MCF 10A (cell line): ENCODE measurements at regions not wholly inside any gene's neighbourhood (a gene's known extent, or its start where the extent isn't known, plus 50 kb on each side); places are given as distances from the start of the nearest gene placed in this dataset.
"Not testable (repeated sequence)": the region's sequence is repeated elsewhere in the genome, so short reads cannot be mapped to it uniquely, and the experiment has no call there.

Source experiments
- BruUV-seq: library from RNA; stranded (reverse); fragments of 400-500 nt; replicated peaks from 2 replicates; lab custom pipeline; 2021; lab: Mats Ljungman, UMichigan
- CTCF ChIA-PET: fragments of 300-600 bp; sonication (Branson Sonifier 250); formaldehyde crosslinking; extraction: SDS; loops from one replicate; lab custom pipeline; 2021; ENCODE audit warnings: antibody characterized with exemption, inconsistent platforms; lab: Yijun Ruan, JAX
- POLR2A ChIA-PET: fragments of 300-600, 350-650 bp; sonication (Branson Sonifier 250); formaldehyde crosslinking; extraction: SDS; loops from one replicate; lab custom pipeline; 2020; ENCODE audit warnings: antibody characterized with exemption, inconsistent platforms; lab: Yijun Ruan, JAX
- DNase-seq: peaks from one replicate; pipeline ENCODE4 v3.0.0-alpha.2; 2018; ENCODE audit not compliant: unreplicated experiment
- H3K27ac Mint-ChIP-seq: one replicate; pipeline ENCODE4 v1.8.0; 2022; ENCODE audit warnings: mild to moderate bottlenecking, low read depth, mixed read lengths; ENCODE audit not compliant: unreplicated experiment
- H3K27me3 Mint-ChIP-seq: one replicate; pipeline ENCODE4 v1.8.0; 2022; ENCODE audit warnings: mixed read lengths; ENCODE audit not compliant: insufficient read depth, unreplicated experiment
- H3K36me3 Mint-ChIP-seq: one replicate; pipeline ENCODE4 v1.8.0; 2022; ENCODE audit warnings: mild to moderate bottlenecking, moderate library complexity, mixed read lengths; ENCODE audit not compliant: insufficient read depth, unreplicated experiment
- H3K4me1 Mint-ChIP-seq: one replicate; pipeline ENCODE4 v1.8.0; 2022; ENCODE audit warnings: mixed read lengths; ENCODE audit not compliant: insufficient read depth, unreplicated experiment
- H3K4me3 Mint-ChIP-seq: one replicate; pipeline ENCODE4 v1.8.0; 2022; ENCODE audit warnings: mild to moderate bottlenecking, moderate library complexity, mixed read lengths; ENCODE audit not compliant: unreplicated experiment
- H3K9me3 Mint-ChIP-seq: one replicate; pipeline ENCODE4 v1.8.0; 2022; ENCODE audit warnings: mixed read lengths; ENCODE audit not compliant: unreplicated experiment
- intact Hi-C: fragments of 100-400 bp; cut with micrococcal nuclease; formaldehyde crosslinking; loops from 2 replicates; pipeline ENCODE4 v1.14.1; 2022
- TF ChIP-seq, protein P1 (sequence below): fragments of 200-600 bp; IDR thresholded peaks from one replicate; pipeline ENCODE4 v1.8.0; 2022; ENCODE audit warnings: antibody characterized with exemption, mild to moderate bottlenecking; ENCODE audit not compliant: unreplicated experiment

DNA sequence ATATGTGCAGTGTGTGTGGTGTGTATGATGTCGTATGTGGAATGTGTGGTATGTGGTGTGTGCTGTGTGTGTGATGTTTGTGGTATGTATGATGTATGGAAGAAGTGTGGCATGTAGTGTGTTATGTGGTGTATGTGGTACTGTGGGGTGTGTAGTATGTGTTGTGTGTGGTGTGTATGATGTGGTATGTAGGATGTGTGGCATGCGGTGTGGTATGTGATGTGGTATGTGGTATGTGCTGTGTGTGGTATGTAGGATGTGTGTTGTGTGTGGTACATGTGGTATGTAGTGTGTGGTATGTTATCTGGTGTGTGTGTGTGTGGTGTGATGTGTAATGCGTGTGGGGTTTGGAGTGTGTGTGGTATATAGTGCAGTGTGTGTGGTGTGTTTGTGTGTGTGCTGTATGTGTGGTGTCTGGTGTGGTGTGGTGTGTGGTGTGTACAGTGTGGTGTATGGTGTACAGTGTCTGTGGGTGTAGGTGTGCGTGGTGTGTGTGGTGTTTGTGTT, 129.6 kb downstream of the ATP6V0E2 start:
- DNase-seq, result no peak
- CTCF ChIA-PET, result no interaction called here
- no peaks in the 10 kb centered on the region for H3K27me3 Mint-ChIP-seq
- intact Hi-C loops, result no loop called here
- TF ChIP-seq, protein P1, sequence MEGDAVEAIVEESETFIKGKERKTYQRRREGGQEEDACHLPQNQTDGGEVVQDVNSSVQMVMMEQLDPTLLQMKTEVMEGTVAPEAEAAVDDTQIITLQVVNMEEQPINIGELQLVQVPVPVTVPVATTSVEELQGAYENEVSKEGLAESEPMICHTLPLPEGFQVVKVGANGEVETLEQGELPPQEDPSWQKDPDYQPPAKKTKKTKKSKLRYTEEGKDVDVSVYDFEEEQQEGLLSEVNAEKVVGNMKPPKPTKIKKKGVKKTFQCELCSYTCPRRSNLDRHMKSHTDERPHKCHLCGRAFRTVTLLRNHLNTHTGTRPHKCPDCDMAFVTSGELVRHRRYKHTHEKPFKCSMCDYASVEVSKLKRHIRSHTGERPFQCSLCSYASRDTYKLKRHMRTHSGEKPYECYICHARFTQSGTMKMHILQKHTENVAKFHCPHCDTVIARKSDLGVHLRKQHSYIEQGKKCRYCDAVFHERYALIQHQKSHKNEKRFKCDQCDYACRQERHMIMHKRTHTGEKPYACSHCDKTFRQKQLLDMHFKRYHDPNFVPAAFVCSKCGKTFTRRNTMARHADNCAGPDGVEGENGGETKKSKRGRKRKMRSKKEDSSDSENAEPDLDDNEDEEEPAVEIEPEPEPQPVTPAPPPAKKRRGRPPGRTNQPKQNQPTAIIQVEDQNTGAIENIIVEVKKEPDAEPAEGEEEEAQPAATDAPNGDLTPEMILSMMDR, result no peak
- H3K9me3 Mint-ChIP-seq, result no peaks in the 10 kb centered on the region
- H3K4me3 Mint-ChIP-seq, result no peak overlapping the region
- no peaks in the 10 kb centered on the region for H3K36me3 Mint-ChIP-seq
- no peak overlapping the region for H3K27ac Mint-ChIP-seq
- no peaks in the 10 kb centered on the region for H3K4me1 Mint-ChIP-seq
- no TSS peak for BruUV-seq
- POLR2A ChIA-PET, result no interaction called here

DNA sequence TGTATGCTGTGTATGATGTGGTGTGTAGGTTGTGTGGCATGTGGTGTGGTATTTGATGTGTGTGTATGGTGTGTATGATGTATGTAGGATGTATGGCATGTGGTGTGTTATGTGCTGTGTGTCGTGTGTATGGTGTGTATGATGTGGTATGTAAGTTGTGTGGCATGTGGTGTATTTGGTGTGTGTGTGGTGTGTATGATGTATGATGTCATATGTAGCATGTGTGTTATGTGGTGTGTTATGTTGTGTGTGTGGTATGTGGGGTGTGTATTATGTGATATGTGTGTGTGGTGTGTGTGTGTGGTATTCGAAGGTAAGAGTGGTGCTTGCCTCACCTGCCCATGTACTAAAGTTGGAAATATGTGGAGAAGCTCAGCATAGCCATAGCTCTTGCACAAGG, 130.2 kb downstream of the ATP6V0E2 start:
- H3K4me1 Mint-ChIP-seq, H3K4me3 Mint-ChIP-seq, intact Hi-C loops, H3K9me3 Mint-ChIP-seq, CTCF ChIA-PET, POLR2A ChIA-PET, H3K36me3 Mint-ChIP-seq, H3K27me3 Mint-ChIP-seq, BruUV-seq, H3K27ac Mint-ChIP-seq, DNase-seq: not testable (repeated sequence)

DNA sequence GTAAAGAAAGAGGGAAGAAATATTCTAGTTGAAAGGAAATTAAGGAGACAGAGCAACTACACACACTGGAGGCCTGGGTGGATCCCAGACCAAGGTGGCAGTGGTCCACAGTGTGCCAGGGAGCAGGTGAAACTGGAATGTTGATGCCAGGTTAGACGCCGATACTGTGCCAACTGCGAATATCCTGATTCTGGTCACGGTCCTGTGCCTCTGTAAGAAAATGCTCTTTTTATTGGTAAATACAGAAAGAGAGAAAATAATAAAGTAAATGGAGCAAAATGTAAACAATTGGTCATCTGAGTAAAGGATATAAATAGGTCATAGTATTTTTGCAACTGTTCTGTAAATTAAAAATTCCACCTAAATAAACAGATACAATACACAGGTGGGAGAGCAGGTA, 131.1 kb downstream of the ATP6V0E2 start:
- DNase-seq, CTCF ChIA-PET, H3K4me1 Mint-ChIP-seq, H3K27ac Mint-ChIP-seq, intact Hi-C loops, H3K4me3 Mint-ChIP-seq, H3K27me3 Mint-ChIP-seq, BruUV-seq, POLR2A ChIA-PET, H3K36me3 Mint-ChIP-seq, H3K9me3 Mint-ChIP-seq: not testable (repeated sequence)

DNA sequence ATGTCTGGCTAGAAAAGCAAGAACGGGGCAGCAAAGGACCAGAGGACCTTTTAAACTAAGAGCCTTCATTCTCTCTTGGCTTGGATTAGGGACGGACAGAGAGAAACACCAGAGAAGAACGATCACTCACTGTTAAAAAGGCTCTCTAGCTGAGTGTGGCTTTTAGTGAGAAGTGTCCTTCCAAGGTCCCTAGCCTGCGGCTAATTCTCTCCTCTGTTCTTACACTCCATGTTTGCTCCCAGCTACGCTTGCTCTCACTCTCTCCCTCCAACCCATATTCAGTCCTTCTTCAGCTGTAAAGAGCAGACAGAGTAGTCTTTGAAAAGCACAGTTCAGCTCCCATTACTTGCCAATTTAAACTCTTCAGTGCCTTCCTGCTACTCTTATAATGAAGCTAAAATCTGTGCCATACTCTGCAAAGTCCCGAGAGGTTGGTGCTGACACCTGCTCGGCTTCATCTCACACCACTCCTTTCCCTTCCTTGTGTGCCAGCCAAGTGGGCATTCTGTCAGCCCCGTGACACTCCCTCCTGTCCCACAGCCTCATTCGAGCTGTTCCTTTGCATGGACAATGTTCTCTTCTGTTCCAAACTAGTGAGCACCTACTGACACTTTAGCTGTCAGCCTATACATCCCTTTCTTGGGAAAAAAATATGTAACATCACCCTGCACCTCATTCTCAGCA, 136.0 kb downstream of the ATP6V0E2 start:
- H3K27ac Mint-ChIP-seq, CTCF ChIA-PET: not testable (repeated sequence)

DNA sequence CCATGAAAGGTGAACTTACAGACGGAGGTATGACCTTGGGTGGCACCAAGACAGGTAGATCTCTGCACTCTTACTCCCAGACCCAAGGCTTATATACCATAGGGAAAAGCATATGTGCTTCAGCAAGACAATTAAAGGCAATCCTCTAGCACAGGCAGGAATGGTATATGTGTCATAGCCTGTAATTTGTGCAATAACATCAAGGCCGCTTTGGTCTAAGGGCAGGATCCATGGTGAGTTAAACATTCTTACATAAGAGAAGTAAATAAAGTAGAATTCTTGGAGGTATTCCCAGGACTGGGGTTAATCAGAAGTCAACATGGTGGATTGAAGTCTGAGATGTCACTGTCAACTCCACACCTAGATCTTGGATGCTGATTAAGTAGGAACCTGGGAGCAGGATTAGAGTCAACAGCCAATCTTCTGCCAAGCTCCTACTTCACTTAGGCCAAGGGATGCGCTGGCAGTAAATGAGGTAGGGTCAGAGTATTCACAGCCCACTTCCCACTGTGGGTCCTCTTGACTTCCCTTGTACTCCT, 143.0 kb downstream of the ATP6V0E2 start:
- H3K4me1 Mint-ChIP-seq, DNase-seq, H3K36me3 Mint-ChIP-seq, H3K27ac Mint-ChIP-seq, POLR2A ChIA-PET, H3K27me3 Mint-ChIP-seq, intact Hi-C loops, H3K4me3 Mint-ChIP-seq, BruUV-seq, CTCF ChIA-PET, H3K9me3 Mint-ChIP-seq: not testable (repeated sequence)

More for the DNA sequence above, 136.0 kb downstream of the ATP6V0E2 start:
- H3K36me3 Mint-ChIP-seq, H3K4me3 Mint-ChIP-seq, H3K9me3 Mint-ChIP-seq, H3K4me1 Mint-ChIP-seq, intact Hi-C loops, BruUV-seq, DNase-seq, H3K27me3 Mint-ChIP-seq, POLR2A ChIA-PET: not testable (repeated sequence)

DNA sequence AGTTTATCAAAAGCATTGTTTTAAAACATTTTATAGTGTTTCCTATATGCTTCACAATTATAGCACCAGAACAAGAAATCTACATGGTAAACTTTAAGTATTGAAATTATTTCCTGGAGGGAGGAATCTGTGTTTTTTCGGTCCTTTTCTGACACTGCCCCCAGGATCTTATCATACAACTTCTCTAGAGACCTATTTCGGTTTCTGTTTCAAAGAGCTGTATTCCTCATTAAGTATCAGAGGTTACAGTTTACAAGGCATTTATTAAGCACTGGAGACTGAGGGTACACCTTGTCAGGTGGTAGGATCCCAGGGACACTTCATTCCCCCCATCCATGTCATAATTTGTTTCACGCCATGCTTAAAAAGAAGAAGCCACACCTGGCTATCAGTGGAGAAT, 146.4 kb downstream of the ATP6V0E2 start:
- DNase-seq, H3K27ac Mint-ChIP-seq, H3K36me3 Mint-ChIP-seq, POLR2A ChIA-PET, H3K9me3 Mint-ChIP-seq, BruUV-seq, H3K4me1 Mint-ChIP-seq, intact Hi-C loops, H3K27me3 Mint-ChIP-seq, CTCF ChIA-PET, H3K4me3 Mint-ChIP-seq: not testable (repeated sequence)

DNA sequence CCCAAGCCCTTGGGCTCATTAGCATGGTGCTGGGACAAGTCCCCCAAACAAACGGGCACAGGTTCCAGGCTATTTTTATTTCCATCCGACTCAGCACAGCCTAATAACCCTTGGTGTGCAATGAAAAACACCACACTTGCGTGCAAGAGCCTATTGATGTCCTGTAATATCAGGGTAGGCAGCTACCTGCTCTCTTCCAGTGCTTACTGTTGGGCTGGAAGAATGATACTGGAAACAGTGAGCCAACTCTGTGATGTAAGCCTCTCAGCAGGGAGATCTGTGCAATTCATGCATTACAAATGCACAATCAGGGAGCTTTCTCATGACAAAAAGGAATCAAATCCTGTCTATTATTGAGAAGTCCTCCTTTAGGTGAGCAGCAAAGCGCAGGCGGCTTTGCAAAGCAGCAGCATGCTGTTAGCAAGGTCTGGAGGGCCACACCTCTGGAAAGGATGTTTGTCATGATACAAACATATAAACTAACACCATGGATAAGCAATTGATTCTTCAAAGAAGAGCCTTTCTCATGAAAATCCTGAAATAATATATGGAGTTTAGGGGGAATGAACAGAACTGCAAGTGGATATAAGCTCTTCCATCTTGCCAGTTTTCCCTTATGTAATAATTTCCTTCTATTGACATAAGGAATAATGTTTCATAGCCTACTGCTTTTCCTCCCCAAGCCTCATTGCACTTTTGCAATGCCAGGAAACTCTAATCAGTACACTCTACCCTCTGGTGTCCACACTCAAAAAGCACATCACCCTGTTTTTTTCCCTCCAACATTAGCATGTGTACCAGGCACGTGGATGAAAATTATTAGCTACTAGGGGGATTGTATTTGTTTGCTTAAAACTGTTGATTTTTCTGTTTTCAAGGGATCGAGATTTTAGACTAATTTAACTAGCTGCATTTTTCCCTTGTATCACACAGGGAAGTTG, 151.1 kb downstream of the ATP6V0E2 start:
- intact Hi-C loops, POLR2A ChIA-PET, H3K27ac Mint-ChIP-seq, H3K4me3 Mint-ChIP-seq, H3K27me3 Mint-ChIP-seq, DNase-seq, H3K36me3 Mint-ChIP-seq, BruUV-seq, CTCF ChIA-PET, H3K4me1 Mint-ChIP-seq, H3K9me3 Mint-ChIP-seq: not testable (repeated sequence)

DNA sequence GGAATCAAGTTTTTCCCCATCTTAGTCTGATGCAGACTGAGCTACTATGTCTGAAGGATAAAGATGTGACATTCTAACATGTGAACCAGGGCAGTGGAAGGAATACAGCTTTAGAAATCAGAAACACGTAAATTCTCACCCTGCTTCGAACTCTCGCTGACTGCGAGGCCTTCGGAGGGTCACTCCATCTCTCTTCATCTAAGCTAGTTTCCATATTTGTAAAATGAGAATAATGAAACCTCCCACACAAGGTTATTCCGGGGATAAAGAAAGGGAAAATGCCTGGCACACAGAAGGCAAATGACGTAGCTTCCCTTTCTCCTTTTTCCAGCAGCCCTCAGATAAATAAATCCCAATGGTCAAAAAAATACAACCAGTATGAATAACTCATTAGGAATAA, 152.0 kb downstream of the ATP6V0E2 start:
- POLR2A ChIA-PET, result not testable (repeated sequence)

More for the DNA sequence above, 152.0 kb downstream of the ATP6V0E2 start:
- H3K4me3 Mint-ChIP-seq, H3K9me3 Mint-ChIP-seq, H3K27me3 Mint-ChIP-seq, H3K27ac Mint-ChIP-seq, DNase-seq, intact Hi-C loops, H3K4me1 Mint-ChIP-seq, H3K36me3 Mint-ChIP-seq, BruUV-seq, CTCF ChIA-PET: not testable (repeated sequence)
